Thyroid gland (tissue), 4 donors: ENCODE measurements at regions not wholly inside any gene's neighbourhood (a gene's known extent, or its start where the extent isn't known, plus 50 kb on each side); places are given as distances from the start of the nearest gene placed in this dataset.

ENCODE experiments used
- DNase-seq, 2 donors: peaks; one replicate each; pipeline ENCODE4 v3.0.0-alpha.2; 2019
- H3K27ac ChIP-seq, 3 donors: fragments of 200-600 bp; sonication (generic); 1 replicate in 2 of 3; 2 replicates in 1 of 3; pipeline ENCODE4 v1.5.1; 2016 to 2019; ENCODE audit warnings: mild to moderate bottlenecking in 1 of 3, moderate library complexity in 1 of 3
- H3K27me3 ChIP-seq: fragments of 200-600 bp; sonication (generic); one replicate; pipeline ENCODE4 v1.5.1; 2019
- H3K36me3 ChIP-seq, 2 donors: fragments of 200-600 bp; sonication (generic); one replicate each; pipeline ENCODE4 v1.5.1; 2016 to 2019
- H3K4me1 ChIP-seq, 2 donors: fragments of 200-600 bp; sonication (generic); one replicate each; pipeline ENCODE4 v1.5.1; 2017 to 2019
- H3K4me3 ChIP-seq, 3 donors: fragments of 200-600 bp; sonication (generic); replicated peaks in 1 of 3; 1 replicate in 2 of 3; 2 replicates in 1 of 3; pipeline ENCODE4 v1.5.1; 2016; ENCODE audit warnings: mild to moderate bottlenecking in 1 of 3
- H3K9me3 ChIP-seq: fragments of 200-600 bp; sonication (generic); one replicate; pipeline ENCODE4 v1.5.1; 2017
- CTCF ChIP-seq, 6 experiments: fragments of 200-600 bp in 3 of 6; fragments of 450-650 bp in 3 of 6; sonication (generic) in 3 of 6; IDR thresholded peaks; one replicate each; pipeline ENCODE4 v1.5.1; 2016 to 2019; ENCODE audit warnings: antibody characterized with exemption in 6 of 6, mild to moderate bottlenecking in 2 of 6, inconsistent platforms in 1 of 6, moderate library complexity in 1 of 6
- POLR2A ChIP-seq, 2 donors: fragments of 450-650 bp; IDR thresholded peaks; one replicate each; pipeline ENCODE4 v1.6.1; 2017; ENCODE audit warnings: antibody characterized with exemption in 2 of 2, mild to moderate bottlenecking in 2 of 2, moderate library complexity in 1 of 2
- WGBS, 2 donors: methylation state at CpG; one replicate each; pipeline ENCODE4 v1.1.5; 2017; 5-methylcytosine and 5-hydroxymethylcytosine counted together
- intact Hi-C: fragments of 100-400 bp; cut with DNase I; formaldehyde crosslinking; loops from one replicate; pipeline ENCODE4 v1.15.1; 2023

- TF ChIP-seq POLR2A (IDR thresholded peaks at IDR 0.05) = no peak
- no peak for TF ChIP-seq CTCF (IDR thresholded peaks at IDR 0.05)
- Histone ChIP-seq H3K36me3 (no peaks in the 10 kb centered on the region), H3K27me3 (no peaks in the 10 kb centered on the region), H3K9me3 (no peaks in the 10 kb centered on the region), H3K4me3 (no peak overlapping the region), H3K27ac (no peak overlapping the region), H3K4me1 (no peaks in the 10 kb centered on the region)
- intact Hi-C loops = no loop called here
- DNase-seq = no peak
- WGBS, 2 donors = 76 to 80% methylated on average over 4 of the region's 4 CpGs
Measured at GRCh38 chr4:11038926-11039325, 354.4 kb upstream of the CLNK start.

GRCh38 chr4:11037637-11038036 is 353.1 kb upstream of the CLNK start:
- Histone ChIP-seq H3K9me3 (no peaks in the 10 kb centered on the region), H3K4me3 (no peak overlapping the region), H3K36me3 (no peaks in the 10 kb centered on the region), H3K4me1 (no peaks in the 10 kb centered on the region), H3K27ac (no peak overlapping the region), H3K27me3 (no peaks in the 10 kb centered on the region)
- intact Hi-C loops = no loop called here
- no peak for DNase-seq
- TF ChIP-seq CTCF (IDR thresholded peaks at IDR 0.05) (no peak), POLR2A (IDR thresholded peaks at IDR 0.05) (no peak)
- WGBS, 2 donors = 62 to 65% methylated on average over 1 of the region's 1 CpG

- TF ChIP-seq CTCF (IDR thresholded peaks at IDR 0.05) (no peak), POLR2A (IDR thresholded peaks at IDR 0.05) (no peak)
- Histone ChIP-seq H3K4me3 (no peak overlapping the region), H3K27me3 (no peaks in the 10 kb centered on the region), H3K27ac (no peak overlapping the region), H3K36me3 (no peaks in the 10 kb centered on the region), H3K9me3 (no peaks in the 10 kb centered on the region), H3K4me1 (no peaks in the 10 kb centered on the region)
- WGBS, 2 donors = 46% methylated on average over 3 of the region's 3 CpGs
- intact Hi-C loops = no loop called here
- no peak for DNase-seq
Measured at GRCh38 chr4:11028334-11028733, 343.8 kb upstream of the CLNK start.

GRCh38 chr4:11021333-11021732 is 336.8 kb upstream of the CLNK start:
- TF ChIP-seq CTCF (IDR thresholded peaks at IDR 0.05) = no peak
- no peak for TF ChIP-seq POLR2A (IDR thresholded peaks at IDR 0.05)
- no peak overlapping the region for H3K4me3 ChIP-seq
- H3K36me3 ChIP-seq = no peaks in the 10 kb centered on the region
- no peak overlapping the region for H3K27ac ChIP-seq
- H3K4me1 ChIP-seq = no peaks in the 10 kb centered on the region
- H3K27me3 ChIP-seq = no peaks in the 10 kb centered on the region
- intact Hi-C loops = no loop called here
- no peak for DNase-seq
- no peaks in the 10 kb centered on the region for H3K9me3 ChIP-seq
- 38 to 56% methylated on average over 3 of the region's 3 CpGs for WGBS, 2 donors

- Histone ChIP-seq H3K9me3 (no peaks in the 10 kb centered on the region), H3K4me3 (no peak overlapping the region), H3K36me3 (no peaks in the 10 kb centered on the region), H3K27ac (no peak overlapping the region), H3K27me3 (no peaks in the 10 kb centered on the region), H3K4me1 (no peaks in the 10 kb centered on the region)
- intact Hi-C loops = no loop called here
- no peak for TF ChIP-seq CTCF (IDR thresholded peaks at IDR 0.05)
- no peak for TF ChIP-seq POLR2A (IDR thresholded peaks at IDR 0.05)
- no peak for DNase-seq
- 68 to 78% methylated on average over 8 of the region's 8 CpGs for WGBS, 2 donors
Measured at GRCh38 chr4:11019451-11020240, 335.1 kb upstream of the CLNK start.
